Astrocyte of the cerebellum (primary cell): ENCODE measurements at regions not wholly inside any gene's neighbourhood (a gene's known extent, or its start where the extent isn't known, plus 50 kb on each side); places are given as distances from the start of the nearest gene placed in this dataset.

ENCODE experiments used
- DNase-seq: peaks from one replicate; pipeline ENCODE4 v3.0.0-alpha.2; 2011; ENCODE audit warnings: low read depth
- H3K4me3 ChIP-seq: 2 replicates; pipeline ENCODE4 v1.5.1; 2011; ENCODE audit warnings: mild to moderate bottlenecking, low read depth, low read length, moderate library complexity
- CTCF ChIP-seq: IDR thresholded peaks from 2 replicates; pipeline ENCODE4 v1.5.1; 2012; ENCODE audit warnings: low read length, low read depth, moderate library complexity, mild to moderate bottlenecking; ENCODE audit errors: missing control alignments
- in situ Hi-C: cut with HindIII; loops from 2 replicates; pipeline ENCODE4 v1.10.0; 2017; ENCODE audit warnings: low sequenced_read_pairs

GRCh38 chr15:69505956-69506556, 53.4 kb downstream of the RPLP1 start:
- in situ Hi-C loops = no loop called here
- TF ChIP-seq CTCF = no peak
- H3K4me3 ChIP-seq = no peak overlapping the region
- DNase-seq = no peak

- in situ Hi-C loops = no loop called here
- no peak for TF ChIP-seq CTCF
- no peak overlapping the region for H3K4me3 ChIP-seq
- no peak for DNase-seq
Measured at GRCh38 chr15:69508659-69509058, 56.0 kb downstream of the RPLP1 start.

GRCh38 chr15:69509131-69509530, 56.5 kb downstream of the RPLP1 start:
- DNase-seq = no peak
- in situ Hi-C loops = no loop called here
- no peak for TF ChIP-seq CTCF

GRCh38 chr15:69510556-69510955, 57.9 kb downstream of the RPLP1 start:
- H3K4me3 ChIP-seq = no peak overlapping the region
- in situ Hi-C loops = no loop called here
- no peak for TF ChIP-seq CTCF
- no peak for DNase-seq

More at GRCh38 chr15:69509131-69509530, 56.5 kb downstream of the RPLP1 start:
- no peak overlapping the region for H3K4me3 ChIP-seq

GRCh38 chr15:69511015-69511414, 58.4 kb downstream of the RPLP1 start:
- in situ Hi-C loops = no loop called here
- TF ChIP-seq CTCF = no peak
- H3K4me3 ChIP-seq = no peak overlapping the region
- no peak for DNase-seq

GRCh38 chr15:69511716-69512340, 59.2 kb downstream of the RPLP1 start:
- no peak for TF ChIP-seq CTCF
- DNase-seq = no peak
- in situ Hi-C loops = no loop called here
- no peak overlapping the region for H3K4me3 ChIP-seq
